Ovary (tissue), 3 donors: ENCODE measurements at regions not wholly inside any gene's neighbourhood (a gene's known extent, or its start where the extent isn't known, plus 50 kb on each side); places are given as distances from the start of the nearest gene placed in this dataset.

Experiments
- CTCF ChIP-seq, 3 donors: fragments of 450-650 bp in 2 of 3; fragments of 200-600 bp in 1 of 3; IDR thresholded peaks; one replicate each; pipeline versions ENCODE4 v1.5.1 to v1.8.0; 2016 to 2022; ENCODE audit warnings: antibody characterized with exemption in 3 of 3, mild to moderate bottlenecking in 1 of 3
- EP300 ChIP-seq: sonication (generic); formaldehyde crosslinking; IDR thresholded peaks from one replicate; pipeline ENCODE4 v1.6.1; 2017; ENCODE audit warnings: antibody characterized with exemption
- POLR2A ChIP-seq: fragments of 450-650 bp; IDR thresholded peaks from one replicate; pipeline ENCODE4 v1.6.1; 2017; ENCODE audit warnings: antibody characterized with exemption, mild to moderate bottlenecking, moderate library complexity
- donor health status: DM: no; HTN: no; CAD: no.

DNA sequence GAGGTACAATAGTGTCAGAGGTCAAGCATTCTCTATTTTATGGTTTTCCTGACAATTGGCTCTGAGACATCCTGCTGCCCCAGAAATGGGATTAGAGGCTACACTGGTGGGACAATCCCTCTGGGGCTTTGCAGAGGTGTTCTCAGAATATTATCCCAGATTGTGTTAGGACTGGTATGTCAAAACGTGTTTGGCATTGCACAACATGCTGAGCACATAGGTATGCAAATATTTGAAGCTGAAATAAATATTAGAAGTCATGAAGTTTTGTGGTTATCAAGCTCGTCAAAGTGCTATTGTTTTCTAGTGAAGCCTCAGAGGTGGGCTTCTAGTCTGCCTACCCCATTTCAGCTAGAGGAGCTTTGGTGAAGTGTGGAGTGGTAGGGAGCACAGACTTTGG lies 304.4 kb downstream of the MAN2A1 start:
- TF ChIP-seq POLR2A: no peak
- TF ChIP-seq CTCF (IDR thresholded peaks at IDR 0.05): no peak
- no peak for TF ChIP-seq EP300
